ENCODE measurements at regions not wholly inside any gene's neighbourhood (a gene's known extent, or its start where the extent isn't known, plus 50 kb on each side); places are given as distances from the start of the nearest gene placed in this dataset.

- TF ChIP-seq CTCF (IDR thresholded peaks at IDR 0.05 in 4 of 5, conservative IDR thresholded peaks at IDR 0.05 in 1 of 5) (no peak), POLR2A (IDR thresholded peaks at IDR 0.05) (no peak)
These were observed 97.7 kb upstream of the PTPN1 start for GRCh38 chr20:50412499-50412898.

Data from gastrocnemius medialis (tissue), 4 donors.